ENCODE measurements at regions not wholly inside any gene's neighbourhood (a gene's known extent, or its start where the extent isn't known, plus 50 kb on each side); places are given as distances from the start of the nearest gene placed in this dataset.

GRCh38 chr9:89792189-89793123 lies 187.6 kb downstream of the GADD45G start:
- WGBS (ENCODE audit: insufficient coverage): 86% methylated on average over 11 of the region's 12 CpGs
- Histone ChIP-seq H3K4me3 (ENCODE audit: low read depth, low read length) (no peak overlapping the region), H3K4me1 (ENCODE audit: control insufficient read depth, insufficient read depth, low read length) (no peaks in the 10 kb centered on the region), H3K9me3 (ENCODE audit: control insufficient read depth, insufficient read depth, low read length) (no peaks in the 10 kb centered on the region), H3K27me3 (ENCODE audit: control insufficient read depth, insufficient read depth, low read length) (no peaks in the 10 kb centered on the region), H3K36me3 (ENCODE audit: control insufficient read depth, insufficient read depth, low read length) (no peaks in the 10 kb centered on the region), H3K27ac (ENCODE audit: low read depth, low read length) (no peak overlapping the region)
- no peak for DNase-seq (ENCODE audit: low read depth in 4 of 6, low spot score in 6 of 6)

GRCh38 chr9:89793124-89793495 lies 188.3 kb downstream of the GADD45G start:
- no peaks in the 10 kb centered on the region for H3K27me3 ChIP-seq (ENCODE audit: control insufficient read depth, insufficient read depth, low read length)
- WGBS (ENCODE audit: insufficient coverage): 100% methylated on average over 1 of the region's 5 CpGs
- H3K27ac ChIP-seq (ENCODE audit: low read depth, low read length): no peak overlapping the region
- no peaks in the 10 kb centered on the region for H3K4me1 ChIP-seq (ENCODE audit: control insufficient read depth, insufficient read depth, low read length)
- H3K4me3 ChIP-seq (ENCODE audit: low read depth, low read length): no peak overlapping the region
- no peaks in the 10 kb centered on the region for H3K36me3 ChIP-seq (ENCODE audit: control insufficient read depth, insufficient read depth, low read length)
- H3K9me3 ChIP-seq (ENCODE audit: control insufficient read depth, insufficient read depth, low read length): no peaks in the 10 kb centered on the region
- no peak for DNase-seq (ENCODE audit: low read depth in 4 of 6, low spot score in 6 of 6)

GRCh38 chr9:89793551-89793950 lies 188.7 kb downstream of the GADD45G start:
- Histone ChIP-seq H3K27ac (ENCODE audit: low read depth, low read length) (no peak overlapping the region), H3K4me1 (ENCODE audit: control insufficient read depth, insufficient read depth, low read length) (no peaks in the 10 kb centered on the region), H3K9me3 (ENCODE audit: control insufficient read depth, insufficient read depth, low read length) (no peaks in the 10 kb centered on the region), H3K27me3 (ENCODE audit: control insufficient read depth, insufficient read depth, low read length) (no peaks in the 10 kb centered on the region), H3K4me3 (ENCODE audit: low read depth, low read length) (no peak overlapping the region), H3K36me3 (ENCODE audit: control insufficient read depth, insufficient read depth, low read length) (no peaks in the 10 kb centered on the region)
- WGBS (ENCODE audit: insufficient coverage): 89% methylated on average over 4 of the region's 7 CpGs
- DNase-seq (ENCODE audit: low read depth in 4 of 6, low spot score in 6 of 6): no peak

GRCh38 chr9:89794918-89795317 lies 190.1 kb downstream of the GADD45G start:
- DNase-seq (ENCODE audit: low read depth in 4 of 6, low spot score in 6 of 6): no peak
- no peaks in the 10 kb centered on the region for H3K9me3 ChIP-seq (ENCODE audit: control insufficient read depth, insufficient read depth, low read length)
- H3K4me3 ChIP-seq (ENCODE audit: low read depth, low read length): no peak overlapping the region
- H3K36me3 ChIP-seq (ENCODE audit: control insufficient read depth, insufficient read depth, low read length): no peaks in the 10 kb centered on the region
- no peak overlapping the region for H3K27ac ChIP-seq (ENCODE audit: low read depth, low read length)
- 96% methylated on average over 6 of the region's 10 CpGs for WGBS (ENCODE audit: insufficient coverage)
- H3K27me3 ChIP-seq (ENCODE audit: control insufficient read depth, insufficient read depth, low read length): no peaks in the 10 kb centered on the region
- no peaks in the 10 kb centered on the region for H3K4me1 ChIP-seq (ENCODE audit: control insufficient read depth, insufficient read depth, low read length)

GRCh38 chr9:89795538-89796195 lies 190.9 kb downstream of the GADD45G start:
- H3K9me3 ChIP-seq (ENCODE audit: control insufficient read depth, insufficient read depth, low read length): no peaks in the 10 kb centered on the region
- 80% methylated on average over 6 of the region's 10 CpGs for WGBS (ENCODE audit: insufficient coverage)
- no peak for DNase-seq (ENCODE audit: low read depth in 4 of 6, low spot score in 6 of 6)
- H3K4me3 ChIP-seq (ENCODE audit: low read depth, low read length): no peak overlapping the region
- H3K4me1 ChIP-seq (ENCODE audit: control insufficient read depth, insufficient read depth, low read length): no peaks in the 10 kb centered on the region
- no peaks in the 10 kb centered on the region for H3K36me3 ChIP-seq (ENCODE audit: control insufficient read depth, insufficient read depth, low read length)
- H3K27me3 ChIP-seq (ENCODE audit: control insufficient read depth, insufficient read depth, low read length): no peaks in the 10 kb centered on the region
- no peak overlapping the region for H3K27ac ChIP-seq (ENCODE audit: low read depth, low read length)

GRCh38 chr9:89796606-89797005 lies 191.8 kb downstream of the GADD45G start:
- WGBS (ENCODE audit: insufficient coverage): 83% methylated on average over 4 of the region's 6 CpGs

GRCh38 chr9:89797255-89797654 lies 192.4 kb downstream of the GADD45G start:
- DNase-seq (ENCODE audit: low read depth in 4 of 6, low spot score in 6 of 6): no peak
- H3K27ac ChIP-seq (ENCODE audit: low read depth, low read length): no peak overlapping the region
- H3K27me3 ChIP-seq (ENCODE audit: control insufficient read depth, insufficient read depth, low read length): no peaks in the 10 kb centered on the region
- 90% methylated on average over 10 of the region's 11 CpGs for WGBS (ENCODE audit: insufficient coverage)
- no peaks in the 10 kb centered on the region for H3K9me3 ChIP-seq (ENCODE audit: control insufficient read depth, insufficient read depth, low read length)
- H3K4me3 ChIP-seq (ENCODE audit: low read depth, low read length): no peak overlapping the region
- no peaks in the 10 kb centered on the region for H3K4me1 ChIP-seq (ENCODE audit: control insufficient read depth, insufficient read depth, low read length)
- H3K36me3 ChIP-seq (ENCODE audit: control insufficient read depth, insufficient read depth, low read length): no peaks in the 10 kb centered on the region

More at GRCh38 chr9:89796606-89797005, 191.8 kb downstream of the GADD45G start:
- Histone ChIP-seq H3K36me3 (ENCODE audit: control insufficient read depth, insufficient read depth, low read length) (no peaks in the 10 kb centered on the region), H3K27ac (ENCODE audit: low read depth, low read length) (no peak overlapping the region), H3K4me3 (ENCODE audit: low read depth, low read length) (no peak overlapping the region), H3K27me3 (ENCODE audit: control insufficient read depth, insufficient read depth, low read length) (no peaks in the 10 kb centered on the region), H3K9me3 (ENCODE audit: control insufficient read depth, insufficient read depth, low read length) (no peaks in the 10 kb centered on the region), H3K4me1 (ENCODE audit: control insufficient read depth, insufficient read depth, low read length) (no peaks in the 10 kb centered on the region)
- no peak for DNase-seq (ENCODE audit: low read depth in 4 of 6, low spot score in 6 of 6)

- 55% methylated on average over 6 of the region's 8 CpGs for WGBS (ENCODE audit: insufficient coverage)
- Histone ChIP-seq H3K36me3 (ENCODE audit: control insufficient read depth, insufficient read depth, low read length) (no peaks in the 10 kb centered on the region), H3K27ac (ENCODE audit: low read depth, low read length) (no peak overlapping the region), H3K4me3 (ENCODE audit: low read depth, low read length) (no peak overlapping the region), H3K27me3 (ENCODE audit: control insufficient read depth, insufficient read depth, low read length) (no peaks in the 10 kb centered on the region), H3K4me1 (ENCODE audit: control insufficient read depth, insufficient read depth, low read length) (peaks cover 4% of the 10 kb centered on the region), H3K9me3 (ENCODE audit: control insufficient read depth, insufficient read depth, low read length) (no peaks in the 10 kb centered on the region)
- DNase-seq (ENCODE audit: low read depth in 4 of 6, low spot score in 6 of 6): peak in 1 of 6 donors; percentile 56
These were observed 193.2 kb downstream of the GADD45G start for GRCh38 chr9:89797937-89798455.

- peaks cover 6% of the 10 kb centered on the region for H3K4me1 ChIP-seq (ENCODE audit: control insufficient read depth, insufficient read depth, low read length)
- no peak overlapping the region for H3K27ac ChIP-seq (ENCODE audit: low read depth, low read length)
- H3K27me3 ChIP-seq (ENCODE audit: control insufficient read depth, insufficient read depth, low read length): no peaks in the 10 kb centered on the region
- DNase-seq (ENCODE audit: low read depth in 4 of 6, low spot score in 6 of 6): no peak
- H3K36me3 ChIP-seq (ENCODE audit: control insufficient read depth, insufficient read depth, low read length): no peaks in the 10 kb centered on the region
- no peak overlapping the region for H3K4me3 ChIP-seq (ENCODE audit: low read depth, low read length)
- H3K9me3 ChIP-seq (ENCODE audit: control insufficient read depth, insufficient read depth, low read length): no peaks in the 10 kb centered on the region
- 91% methylated on average over 3 of the region's 4 CpGs for WGBS (ENCODE audit: insufficient coverage)
These were observed 193.8 kb downstream of the GADD45G start for GRCh38 chr9:89798547-89799120.
